Vagina (tissue), 2 donors: ENCODE measurements at regions not wholly inside any gene's neighbourhood (a gene's known extent, or its start where the extent isn't known, plus 50 kb on each side); places are given as distances from the start of the nearest gene placed in this dataset.

Experiments used
- CTCF ChIP-seq, 3 experiments: fragments of 450-650 bp in 2 of 3; fragments of 200-600 bp in 1 of 3; sonication (generic) in 1 of 3; IDR thresholded peaks; one replicate each; pipeline ENCODE4 v1.5.1; 2017 to 2019; ENCODE audit warnings: antibody characterized with exemption in 3 of 3, mild to moderate bottlenecking in 2 of 3, moderate library complexity in 2 of 3
- POLR2AphosphoS5 ChIP-seq, 2 donors: sonication (generic); formaldehyde crosslinking; IDR thresholded peaks; one replicate each; pipeline ENCODE4 v1.9.0; 2017; ENCODE audit warnings: antibody characterized with exemption in 2 of 2, mild to moderate bottlenecking in 2 of 2, low read depth in 1 of 2; ENCODE audit not compliant: insufficient read depth in 1 of 2

- no peak for TF ChIP-seq POLR2AphosphoS5 (IDR thresholded peaks at IDR 0.05; ENCODE audit: insufficient read depth in 1 of 2, low read depth in 1 of 2)
- TF ChIP-seq CTCF (IDR thresholded peaks at IDR 0.05), result no peak
Observed at GRCh38 chr6:82118150-82118562, 129.4 kb downstream of the IBTK start.
